ENCODE measurements at regions not wholly inside any gene's neighbourhood (a gene's known extent, or its start where the extent isn't known, plus 50 kb on each side); places are given as distances from the start of the nearest gene placed in this dataset.

GRCh38 chr4:31272331-31273061, 552.3 kb downstream of the PCDH7 start:
- no peak for TF ChIP-seq GATA2 (IDR thresholded peaks at IDR 0.05; ENCODE audit: low read depth, low read length)
- no peak for TF ChIP-seq GATA3 (IDR thresholded peaks at IDR 0.05; ENCODE audit: low read depth, low read length)

Measured in SH-SY5Y (cell line).